ENCODE measurements at regions not wholly inside any gene's neighbourhood (a gene's known extent, or its start where the extent isn't known, plus 50 kb on each side); places are given as distances from the start of the nearest gene placed in this dataset.

- no peak for DNase-seq (ENCODE audit: low read depth)
These were observed 441.2 kb upstream of the ANO3 start for GRCh38 chr11:25890626-25891260.

DNA sequence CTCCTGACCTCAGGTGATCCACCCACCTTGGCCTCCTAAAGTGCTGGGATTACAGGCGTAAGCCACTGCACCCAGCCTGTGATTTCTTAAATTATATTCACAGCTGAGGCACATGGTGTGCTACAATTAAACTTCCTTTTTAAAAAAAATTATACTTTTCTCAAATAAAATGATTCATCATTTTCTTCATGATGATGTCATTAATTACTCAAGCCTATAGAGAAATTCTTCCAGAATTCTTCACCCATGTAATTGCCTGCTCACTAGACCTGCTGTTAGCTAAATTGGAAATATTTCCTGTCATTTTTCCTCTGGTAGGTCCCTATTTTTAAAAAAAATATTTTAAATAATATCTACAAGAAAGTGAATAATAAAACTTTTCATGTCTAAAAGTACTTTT is 440.0 kb upstream of the ANO3 start:
- DNase-seq (ENCODE audit: low read depth): no peak

- no peak for DNase-seq (ENCODE audit: low read depth)
These were observed 432.2 kb upstream of the ANO3 start for GRCh38 chr11:25899617-25900160.

GRCh38 chr11:25900814-25901213 is 431.1 kb upstream of the ANO3 start:
- DNase-seq (ENCODE audit: low read depth): no peak

- DNase-seq (ENCODE audit: low read depth): no peak
These were observed 430.5 kb upstream of the ANO3 start for GRCh38 chr11:25901415-25901814.

- DNase-seq (ENCODE audit: low read depth): no peak
These were observed 429.5 kb upstream of the ANO3 start for GRCh38 chr11:25902476-25902875.

GRCh38 chr11:25908726-25909125 is 423.2 kb upstream of the ANO3 start:
- DNase-seq (ENCODE audit: low read depth): no peak

- DNase-seq (ENCODE audit: low read depth): no peak
These were observed 421.8 kb upstream of the ANO3 start for GRCh38 chr11:25910086-25910485.

DNA sequence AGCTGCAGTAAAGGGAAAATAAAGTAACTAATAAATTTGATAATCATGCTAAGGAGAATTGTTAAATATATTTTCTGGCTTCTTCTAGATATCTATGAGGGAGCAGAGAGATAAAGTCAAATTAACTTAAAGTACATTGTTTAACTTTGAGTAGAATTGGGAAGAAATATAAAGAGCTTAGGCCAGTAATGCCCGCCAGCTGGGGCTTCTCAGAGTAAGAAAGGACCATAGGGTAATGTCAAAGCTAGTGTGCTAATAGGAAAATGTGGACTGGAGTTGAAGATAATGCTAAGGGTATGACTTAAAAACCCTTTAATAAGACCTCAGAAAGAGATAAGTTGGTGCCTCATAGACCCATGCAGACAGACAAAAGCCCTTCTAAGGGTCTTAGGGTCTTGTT is 411.6 kb upstream of the ANO3 start:
- DNase-seq (ENCODE audit: low read depth): no peak

DNA sequence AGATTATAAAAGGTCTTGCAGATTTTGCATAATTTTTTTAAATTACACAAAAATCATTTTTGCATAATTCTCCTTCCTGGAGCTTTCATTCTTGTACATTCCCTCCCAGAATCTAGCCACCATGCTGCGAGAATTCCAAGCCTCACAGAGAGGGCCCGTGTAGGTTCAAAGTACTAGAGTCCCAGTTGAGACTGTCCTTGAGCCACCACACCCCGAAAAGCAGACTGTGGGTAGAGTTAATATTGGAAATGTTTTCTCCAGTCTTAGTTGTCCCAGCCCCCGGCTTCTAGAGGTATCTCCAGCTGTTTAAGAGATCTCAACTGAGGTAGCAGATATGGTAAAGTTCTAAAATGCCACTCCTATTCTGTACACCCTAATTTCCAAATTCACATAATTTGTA is 407.3 kb upstream of the ANO3 start:
- DNase-seq (ENCODE audit: low read depth): no peak

DNA sequence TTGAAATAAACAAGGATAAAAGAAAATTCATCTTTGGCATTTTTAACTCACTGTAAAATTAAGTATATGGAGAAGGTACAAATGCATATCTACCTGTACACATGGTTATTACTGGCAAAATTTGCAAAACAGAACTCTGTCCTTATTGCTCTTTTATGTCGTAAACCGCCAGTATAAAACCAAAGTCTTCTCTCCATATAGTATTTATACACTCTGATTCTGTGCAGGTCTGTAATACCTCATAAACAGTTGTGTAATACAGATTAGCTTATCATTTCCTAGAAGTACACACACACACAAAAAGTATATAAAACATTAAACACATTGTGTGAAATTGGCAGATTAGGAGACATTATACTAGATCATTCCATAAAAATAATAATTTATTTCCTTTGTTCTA is 406.6 kb upstream of the ANO3 start:
- DNase-seq (ENCODE audit: low read depth): no peak

DNA sequence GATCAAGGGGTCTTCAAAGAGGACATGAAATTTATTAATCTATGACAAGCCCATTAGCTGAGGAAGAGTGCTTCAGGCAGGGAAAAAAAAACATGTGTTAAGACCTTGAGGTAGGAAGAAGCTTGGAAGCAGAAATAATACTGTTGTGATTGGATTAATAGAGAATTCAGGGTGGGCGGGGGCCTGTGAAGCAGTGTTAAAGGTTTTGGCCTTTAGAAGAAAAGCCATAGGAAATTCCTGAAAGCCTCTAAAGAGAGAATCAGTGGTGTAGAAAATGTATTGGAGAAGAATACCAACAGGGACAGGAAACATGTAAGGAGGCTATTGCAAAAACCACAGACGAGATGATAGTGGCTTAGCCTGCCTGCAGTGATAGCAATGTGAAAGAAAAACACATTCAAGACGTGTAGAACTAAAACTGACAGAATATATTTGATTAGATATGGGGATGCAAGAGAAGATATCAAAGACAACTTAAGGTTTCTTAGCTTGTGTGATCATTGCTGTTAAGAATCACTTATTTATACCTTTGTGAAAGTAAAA is 404.4 kb upstream of the ANO3 start:
- no peak for DNase-seq (ENCODE audit: low read depth)

GRCh38 chr11:25928076-25928475 is 403.9 kb upstream of the ANO3 start:
- no peak for DNase-seq (ENCODE audit: low read depth)

DNA sequence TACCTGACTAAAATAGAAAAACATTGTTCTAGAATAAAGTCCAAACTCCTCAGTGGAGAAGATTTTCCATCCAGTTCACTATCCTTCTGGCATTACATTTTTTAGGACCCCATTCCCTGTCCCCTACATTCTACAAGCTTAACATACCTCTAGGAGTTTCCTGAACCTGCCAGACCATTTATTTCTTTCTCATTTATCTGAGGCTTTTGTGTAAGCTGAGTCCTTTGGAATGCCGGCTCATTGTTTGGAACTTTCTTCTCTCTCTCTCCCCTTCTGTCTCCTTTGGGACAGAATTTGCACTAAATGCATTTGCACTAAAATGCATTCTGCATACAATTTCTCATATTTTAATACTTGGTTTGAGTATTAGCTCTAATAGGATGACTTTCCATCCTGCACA is 393.0 kb upstream of the ANO3 start:
- no peak for DNase-seq (ENCODE audit: low read depth)

- no peak for DNase-seq (ENCODE audit: low read depth)
These were observed 392.2 kb upstream of the ANO3 start for GRCh38 chr11:25939691-25940090.

DNA sequence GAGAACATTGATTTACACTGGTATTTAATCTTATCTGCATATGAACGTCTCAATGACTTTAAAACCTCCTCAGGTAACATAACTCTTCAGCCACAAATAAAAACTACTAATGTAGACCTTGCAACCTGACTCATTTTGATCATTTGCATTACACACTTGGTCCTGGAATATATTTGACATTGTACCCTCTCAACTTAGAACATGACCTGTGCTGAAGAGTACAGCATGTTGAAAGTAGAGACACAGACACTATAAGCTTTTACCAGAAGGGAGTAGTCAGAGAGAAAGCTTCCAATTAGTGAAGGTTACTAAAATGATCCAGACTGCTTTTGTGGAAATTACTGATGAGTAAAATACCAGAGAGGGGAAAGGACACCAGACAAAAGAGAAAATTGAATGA is 390.6 kb upstream of the ANO3 start:
- DNase-seq (ENCODE audit: low read depth): no peak

- DNase-seq (ENCODE audit: low read depth): no peak
These were observed 388.9 kb upstream of the ANO3 start for GRCh38 chr11:25943031-25943430.

- DNase-seq (ENCODE audit: low read depth): no peak
These were observed 387.9 kb upstream of the ANO3 start for GRCh38 chr11:25943777-25944661.

GRCh38 chr11:25949918-25950317 is 382.0 kb upstream of the ANO3 start:
- no peak for DNase-seq (ENCODE audit: low read depth)

DNA sequence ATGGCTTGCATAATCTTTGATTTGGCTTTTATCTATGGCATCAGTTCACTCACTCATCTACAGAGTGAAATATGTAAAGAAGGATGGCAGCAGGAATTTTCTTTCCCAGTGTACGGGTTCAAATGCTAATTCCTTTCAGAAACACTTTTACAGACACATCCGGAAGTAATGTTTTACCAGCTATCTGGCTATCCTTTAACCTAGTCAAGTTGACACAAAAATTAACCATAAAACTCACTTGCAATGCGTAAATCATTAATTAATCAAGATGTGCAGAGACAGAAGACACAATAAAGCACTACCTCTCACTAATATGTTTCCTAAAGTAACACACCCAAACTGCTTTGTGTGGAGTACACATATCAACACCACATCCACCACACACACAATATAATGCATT is 378.9 kb upstream of the ANO3 start:
- no peak for DNase-seq (ENCODE audit: low read depth)

- no peak for DNase-seq (ENCODE audit: low read depth)
These were observed 373.9 kb upstream of the ANO3 start for GRCh38 chr11:25958045-25958444.

DNA sequence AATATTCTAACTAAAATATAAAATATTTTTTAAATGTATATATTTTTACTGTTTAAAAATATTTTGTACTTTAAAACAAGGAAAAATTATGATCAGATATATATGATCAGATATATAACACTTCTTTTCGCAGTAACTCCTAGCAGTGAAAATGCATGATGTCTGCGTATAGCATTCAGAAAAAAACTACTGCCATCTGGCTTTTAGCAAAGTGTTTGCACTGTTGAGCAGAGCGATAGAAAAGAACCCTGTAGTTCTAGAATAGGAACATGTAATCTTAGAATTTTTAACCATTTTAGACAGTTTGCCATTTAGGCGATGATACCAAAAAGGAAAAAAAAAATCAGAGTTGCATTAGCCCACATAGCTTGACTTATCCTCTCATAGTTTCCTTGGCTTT is 370.4 kb upstream of the ANO3 start:
- DNase-seq (ENCODE audit: low read depth): no peak
